VCaP (cell line): ENCODE measurements at regions not wholly inside any gene's neighbourhood (a gene's known extent, or its start where the extent isn't known, plus 50 kb on each side); places are given as distances from the start of the nearest gene placed in this dataset.

Experiments used
- H3K27ac ChIP-seq: fragments of 450-650 bp; 2 replicates; pipeline ENCODE4 v1.5.1; 2017
- TF ChIP-seq, protein P1 (sequence below): fragments of 450-650 bp; conservative IDR thresholded peaks from 2 replicates; pipeline ENCODE4 v1.5.1; 2017; ENCODE audit warnings: mild to moderate bottlenecking, moderate library complexity

DNA sequence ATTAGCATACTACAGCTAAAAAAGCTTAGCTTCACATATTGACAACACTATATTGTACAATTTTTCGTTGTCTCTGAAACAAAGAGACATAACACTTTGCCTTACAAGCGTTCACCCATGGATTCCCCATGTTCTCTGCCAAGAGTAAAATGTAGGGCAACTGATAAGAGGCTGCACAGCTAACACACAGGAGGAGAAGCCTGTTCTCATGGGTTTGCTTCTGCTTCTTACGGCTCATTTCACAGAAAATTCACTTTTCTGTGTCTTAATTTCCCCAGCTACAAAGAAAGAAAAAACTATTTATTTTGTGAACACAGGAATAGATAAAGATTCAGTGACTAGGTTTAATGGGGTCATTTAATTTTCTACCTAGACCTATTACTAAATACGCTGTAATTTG, 182.8 kb upstream of the DLGAP1 start:
- TF ChIP-seq, protein P1, sequence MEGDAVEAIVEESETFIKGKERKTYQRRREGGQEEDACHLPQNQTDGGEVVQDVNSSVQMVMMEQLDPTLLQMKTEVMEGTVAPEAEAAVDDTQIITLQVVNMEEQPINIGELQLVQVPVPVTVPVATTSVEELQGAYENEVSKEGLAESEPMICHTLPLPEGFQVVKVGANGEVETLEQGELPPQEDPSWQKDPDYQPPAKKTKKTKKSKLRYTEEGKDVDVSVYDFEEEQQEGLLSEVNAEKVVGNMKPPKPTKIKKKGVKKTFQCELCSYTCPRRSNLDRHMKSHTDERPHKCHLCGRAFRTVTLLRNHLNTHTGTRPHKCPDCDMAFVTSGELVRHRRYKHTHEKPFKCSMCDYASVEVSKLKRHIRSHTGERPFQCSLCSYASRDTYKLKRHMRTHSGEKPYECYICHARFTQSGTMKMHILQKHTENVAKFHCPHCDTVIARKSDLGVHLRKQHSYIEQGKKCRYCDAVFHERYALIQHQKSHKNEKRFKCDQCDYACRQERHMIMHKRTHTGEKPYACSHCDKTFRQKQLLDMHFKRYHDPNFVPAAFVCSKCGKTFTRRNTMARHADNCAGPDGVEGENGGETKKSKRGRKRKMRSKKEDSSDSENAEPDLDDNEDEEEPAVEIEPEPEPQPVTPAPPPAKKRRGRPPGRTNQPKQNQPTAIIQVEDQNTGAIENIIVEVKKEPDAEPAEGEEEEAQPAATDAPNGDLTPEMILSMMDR = no peak

DNA sequence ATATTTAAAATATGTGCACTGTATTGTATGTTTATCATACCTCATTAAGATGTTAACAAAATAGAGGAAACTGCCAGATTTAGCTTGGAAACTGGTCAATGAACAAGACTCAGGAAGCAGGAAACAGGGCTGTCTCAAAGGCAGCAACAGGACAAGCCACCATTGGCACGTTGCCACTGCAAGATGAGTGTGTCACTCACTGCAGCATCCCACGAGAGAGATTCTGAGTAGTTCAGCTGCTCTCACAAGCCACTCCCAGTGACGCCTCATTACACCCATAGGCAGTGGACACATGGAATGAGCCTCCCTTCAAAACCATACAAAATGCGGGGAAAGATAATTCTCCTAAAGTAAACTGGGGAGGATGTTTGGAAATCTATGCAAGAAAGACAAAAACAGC, 181.9 kb upstream of the DLGAP1 start:
- no peak overlapping the region for H3K27ac ChIP-seq
- TF ChIP-seq, protein P1 = no peak

More for the DNA sequence above, 182.8 kb upstream of the DLGAP1 start:
- no peak overlapping the region for H3K27ac ChIP-seq

DNA sequence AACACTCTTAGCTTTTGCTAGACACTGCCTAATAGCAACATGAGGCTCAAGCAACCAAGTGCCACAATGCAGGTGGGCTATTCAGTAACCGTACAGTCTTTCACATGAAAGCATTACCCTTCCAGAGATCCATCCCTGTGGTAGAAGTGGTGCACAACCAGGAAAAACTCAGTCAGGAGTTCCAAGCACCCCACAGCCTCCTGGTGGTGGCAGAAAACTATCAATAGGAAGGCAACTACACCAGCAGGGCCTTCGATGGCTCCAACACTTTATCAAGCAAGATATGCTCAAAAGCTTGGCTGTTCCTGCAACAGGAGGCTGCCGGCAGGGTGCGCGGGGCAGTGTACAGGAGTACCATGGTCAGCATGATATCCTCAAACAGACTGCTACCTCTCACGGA, 176.1 kb upstream of the DLGAP1 start:
- TF ChIP-seq, protein P1 = no peak

DNA sequence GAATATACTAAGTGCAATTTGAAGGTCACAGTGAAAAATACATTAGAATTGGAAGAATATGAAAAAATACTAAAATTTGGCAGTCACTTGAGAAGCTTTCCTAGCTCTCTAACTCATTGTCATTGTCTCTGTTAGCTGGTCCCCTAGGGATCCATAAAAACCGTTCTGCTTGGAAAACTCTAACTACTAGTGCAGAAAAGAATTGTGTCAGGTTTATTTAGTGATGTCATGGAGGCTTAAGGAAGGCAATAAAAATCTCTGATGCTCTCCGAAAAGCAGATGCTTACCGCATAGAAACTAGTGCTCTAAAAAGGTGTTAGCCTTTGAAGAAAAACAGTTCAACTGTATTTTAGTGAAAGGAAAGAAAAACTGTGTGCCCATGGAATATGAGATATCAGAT, 150.1 kb upstream of the DLGAP1 start:
- TF ChIP-seq, protein P1 = no peak

More for the DNA sequence above, 176.1 kb upstream of the DLGAP1 start:
- no peak overlapping the region for H3K27ac ChIP-seq

DNA sequence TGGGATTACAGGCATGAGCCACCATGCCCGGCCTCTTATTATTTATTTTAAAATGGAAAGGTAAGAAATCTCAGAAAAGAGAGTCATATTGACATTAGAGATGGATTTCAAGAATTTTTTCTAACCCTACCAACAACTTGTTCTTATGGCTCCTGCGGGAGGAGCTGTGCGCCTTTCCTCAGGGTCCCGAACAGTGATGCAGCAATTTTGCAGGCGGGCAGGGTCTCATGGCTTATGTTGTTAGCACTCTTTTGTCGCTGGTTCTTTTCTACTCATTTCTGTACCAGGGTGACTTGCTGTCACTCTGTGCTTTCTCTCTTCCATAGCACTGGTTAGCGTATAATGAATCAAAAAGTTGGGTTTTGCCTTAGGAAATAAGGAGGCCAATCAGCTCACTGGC, 148.8 kb upstream of the DLGAP1 start:
- no peak overlapping the region for H3K27ac ChIP-seq
- TF ChIP-seq, protein P1 = no peak

More for the DNA sequence above, 150.1 kb upstream of the DLGAP1 start:
- H3K27ac ChIP-seq = no peak overlapping the region

DNA sequence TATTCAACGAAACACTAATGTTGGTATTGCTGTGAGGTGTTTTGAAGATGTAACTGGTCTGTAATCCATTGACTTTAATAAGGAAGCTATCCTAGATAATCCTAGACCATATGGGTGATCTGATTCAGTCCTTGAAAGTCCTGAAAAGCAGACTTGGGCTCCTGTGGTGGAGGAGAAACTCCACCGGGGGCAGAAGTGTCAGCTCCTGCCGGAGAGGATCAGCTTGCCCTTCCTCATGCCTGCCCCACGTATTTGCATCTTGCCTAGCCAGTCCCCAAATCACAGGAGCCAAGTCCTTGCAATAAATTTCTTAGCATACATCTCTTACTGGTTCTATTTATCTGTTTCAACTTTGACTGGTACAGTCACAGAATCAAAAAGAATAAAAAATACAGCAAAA, 144.2 kb upstream of the DLGAP1 start:
- H3K27ac ChIP-seq = no peak overlapping the region
- TF ChIP-seq, protein P1 = no peak

DNA sequence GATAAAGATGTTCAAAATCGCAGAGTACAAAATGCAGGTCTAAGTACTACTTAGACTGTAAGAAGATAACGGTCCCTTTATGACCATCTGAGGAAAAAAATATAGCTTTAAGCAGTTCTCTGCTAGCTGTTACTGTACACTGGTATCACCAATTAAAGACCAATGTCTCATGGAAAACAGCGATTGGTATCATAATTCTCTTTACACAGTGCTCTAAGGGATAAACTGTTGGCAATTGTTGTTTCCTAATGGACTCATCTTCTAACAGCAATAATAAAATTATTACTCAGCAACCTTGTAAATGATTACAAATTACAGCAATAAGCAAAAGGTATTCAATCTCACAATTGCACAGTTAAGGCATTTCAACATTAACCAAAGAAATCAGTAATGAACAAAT, 142.2 kb upstream of the DLGAP1 start:
- TF ChIP-seq, protein P1 = no peak
- no peak overlapping the region for H3K27ac ChIP-seq

DNA sequence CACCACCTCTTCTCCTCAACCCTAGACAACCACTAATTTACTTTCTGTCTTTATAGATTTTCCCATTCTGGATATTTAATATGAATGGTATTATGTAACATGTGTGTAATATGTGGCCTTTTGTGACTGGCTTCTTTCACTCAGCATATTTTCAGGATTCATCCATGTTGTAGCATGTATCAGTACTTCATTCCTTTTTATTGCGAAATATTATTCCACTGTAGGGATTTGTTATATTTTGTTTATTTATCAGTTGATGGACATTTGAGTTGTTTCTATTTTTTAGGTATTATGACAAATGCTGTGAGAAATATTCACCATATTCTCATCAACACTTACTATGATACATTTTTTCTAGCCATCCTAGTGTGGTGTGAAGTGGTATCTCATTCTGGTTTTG, 138.8 kb upstream of the DLGAP1 start:
- TF ChIP-seq, protein P1 = no peak
- no peak overlapping the region for H3K27ac ChIP-seq
